ENCODE measurements at regions not wholly inside any gene's neighbourhood (a gene's known extent, or its start where the extent isn't known, plus 50 kb on each side); places are given as distances from the start of the nearest gene placed in this dataset.

DNA sequence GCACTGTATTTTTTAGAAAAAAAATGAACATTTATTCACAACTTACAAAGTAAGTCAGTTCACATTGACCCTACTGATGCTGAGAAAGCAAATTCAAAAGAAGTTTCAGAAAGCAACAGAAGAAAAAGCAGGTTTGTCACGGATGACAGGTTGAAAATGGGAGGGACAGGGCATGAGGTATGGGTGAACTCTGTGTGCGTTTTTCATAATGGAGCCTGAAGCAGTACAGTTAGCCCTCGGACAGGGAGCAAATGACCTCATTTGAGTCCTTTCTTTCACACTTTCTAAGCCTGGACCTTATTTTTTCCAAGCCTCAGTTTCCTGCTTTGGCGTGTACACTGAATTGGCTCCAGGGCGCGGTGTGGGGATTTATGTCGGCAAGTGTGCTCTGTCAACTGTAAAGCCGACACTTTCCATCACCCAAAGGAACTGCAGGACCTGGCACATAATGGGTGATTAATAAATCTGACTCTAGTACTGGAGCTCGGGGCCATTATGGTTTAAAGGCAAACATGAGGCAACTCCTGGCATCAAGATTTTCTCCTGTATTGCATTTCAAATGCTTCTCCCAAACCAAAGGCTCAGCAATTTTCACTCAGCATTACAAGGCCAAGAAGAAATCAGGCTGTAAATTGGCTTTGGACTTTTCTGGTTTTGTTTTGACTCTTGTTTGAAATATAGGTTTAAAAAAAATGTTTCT lies 345.5 kb upstream of the DUSP10 start:
- TF ChIP-seq, protein P1, sequence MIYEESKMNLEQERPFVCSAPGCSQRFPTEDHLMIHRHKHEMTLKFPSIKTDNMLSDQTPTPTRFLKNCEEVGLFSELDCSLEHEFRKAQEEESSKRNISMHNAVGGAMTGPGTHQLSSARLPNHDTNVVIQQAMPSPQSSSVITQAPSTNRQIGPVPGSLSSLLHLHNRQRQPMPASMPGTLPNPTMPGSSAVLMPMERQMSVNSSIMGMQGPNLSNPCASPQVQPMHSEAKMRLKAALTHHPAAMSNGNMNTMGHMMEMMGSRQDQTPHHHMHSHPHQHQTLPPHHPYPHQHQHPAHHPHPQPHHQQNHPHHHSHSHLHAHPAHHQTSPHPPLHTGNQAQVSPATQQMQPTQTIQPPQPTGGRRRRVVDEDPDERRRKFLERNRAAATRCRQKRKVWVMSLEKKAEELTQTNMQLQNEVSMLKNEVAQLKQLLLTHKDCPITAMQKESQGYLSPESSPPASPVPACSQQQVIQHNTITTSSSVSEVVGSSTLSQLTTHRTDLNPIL (CRISPR knock-in tag; IDR thresholded peaks at IDR 0.05; ENCODE audit: low read depth), result no peak
- TF ChIP-seq TCF4 (CRISPR knock-in tag; IDR thresholded peaks at IDR 0.05; ENCODE audit: borderline replicate concordance) (no peak), ZNF565 (CRISPR knock-in tag; conservative IDR thresholded peaks at IDR 0.05; ENCODE audit: low read depth) (no peak), RARB (CRISPR knock-in tag; IDR thresholded peaks at IDR 0.05) (no peak), ZNF8 (CRISPR knock-in tag; IDR thresholded peaks at IDR 0.05) (no peak), BACH2 (CRISPR knock-in tag; IDR thresholded peaks at IDR 0.05; ENCODE audit: borderline replicate concordance) (no peak), ZNF70 (CRISPR knock-in tag; IDR thresholded peaks at IDR 0.05) (no peak), GLIS3 (CRISPR knock-in tag; IDR thresholded peaks at IDR 0.05) (no peak), ESRRG (CRISPR knock-in tag; IDR thresholded peaks at IDR 0.05) (no peak), OSR1 (CRISPR knock-in tag; IDR thresholded peaks at IDR 0.05) (no peak), ZC3H10 (CRISPR knock-in tag; IDR thresholded peaks at IDR 0.05) (no peak), TOX (CRISPR knock-in tag; IDR thresholded peaks at IDR 0.05; ENCODE audit: borderline replicate concordance) (no peak), ISL1 (CRISPR knock-in tag; IDR thresholded peaks at IDR 0.05) (no peak), ARNTL (CRISPR knock-in tag; IDR thresholded peaks at IDR 0.05; ENCODE audit: borderline replicate concordance, low read depth) (no peak), ZFP3 (CRISPR knock-in tag; IDR thresholded peaks at IDR 0.05) (no peak), SNAI2 (CRISPR knock-in tag; IDR thresholded peaks at IDR 0.05) (no peak), CSDC2 (CRISPR knock-in tag; IDR thresholded peaks at IDR 0.05) (no peak)
- TF ChIP-seq, protein P2, sequence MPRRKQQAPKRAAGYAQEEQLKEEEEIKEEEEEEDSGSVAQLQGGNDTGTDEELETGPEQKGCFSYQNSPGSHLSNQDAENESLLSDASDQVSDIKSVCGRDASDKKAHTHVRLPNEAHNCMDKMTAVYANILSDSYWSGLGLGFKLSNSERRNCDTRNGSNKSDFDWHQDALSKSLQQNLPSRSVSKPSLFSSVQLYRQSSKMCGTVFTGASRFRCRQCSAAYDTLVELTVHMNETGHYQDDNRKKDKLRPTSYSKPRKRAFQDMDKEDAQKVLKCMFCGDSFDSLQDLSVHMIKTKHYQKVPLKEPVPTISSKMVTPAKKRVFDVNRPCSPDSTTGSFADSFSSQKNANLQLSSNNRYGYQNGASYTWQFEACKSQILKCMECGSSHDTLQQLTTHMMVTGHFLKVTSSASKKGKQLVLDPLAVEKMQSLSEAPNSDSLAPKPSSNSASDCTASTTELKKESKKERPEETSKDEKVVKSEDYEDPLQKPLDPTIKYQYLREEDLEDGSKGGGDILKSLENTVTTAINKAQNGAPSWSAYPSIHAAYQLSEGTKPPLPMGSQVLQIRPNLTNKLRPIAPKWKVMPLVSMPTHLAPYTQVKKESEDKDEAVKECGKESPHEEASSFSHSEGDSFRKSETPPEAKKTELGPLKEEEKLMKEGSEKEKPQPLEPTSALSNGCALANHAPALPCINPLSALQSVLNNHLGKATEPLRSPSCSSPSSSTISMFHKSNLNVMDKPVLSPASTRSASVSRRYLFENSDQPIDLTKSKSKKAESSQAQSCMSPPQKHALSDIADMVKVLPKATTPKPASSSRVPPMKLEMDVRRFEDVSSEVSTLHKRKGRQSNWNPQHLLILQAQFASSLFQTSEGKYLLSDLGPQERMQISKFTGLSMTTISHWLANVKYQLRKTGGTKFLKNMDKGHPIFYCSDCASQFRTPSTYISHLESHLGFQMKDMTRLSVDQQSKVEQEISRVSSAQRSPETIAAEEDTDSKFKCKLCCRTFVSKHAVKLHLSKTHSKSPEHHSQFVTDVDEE (CRISPR knock-in tag; IDR thresholded peaks at IDR 0.05), result no peak
- TF ChIP-seq, protein P3, sequence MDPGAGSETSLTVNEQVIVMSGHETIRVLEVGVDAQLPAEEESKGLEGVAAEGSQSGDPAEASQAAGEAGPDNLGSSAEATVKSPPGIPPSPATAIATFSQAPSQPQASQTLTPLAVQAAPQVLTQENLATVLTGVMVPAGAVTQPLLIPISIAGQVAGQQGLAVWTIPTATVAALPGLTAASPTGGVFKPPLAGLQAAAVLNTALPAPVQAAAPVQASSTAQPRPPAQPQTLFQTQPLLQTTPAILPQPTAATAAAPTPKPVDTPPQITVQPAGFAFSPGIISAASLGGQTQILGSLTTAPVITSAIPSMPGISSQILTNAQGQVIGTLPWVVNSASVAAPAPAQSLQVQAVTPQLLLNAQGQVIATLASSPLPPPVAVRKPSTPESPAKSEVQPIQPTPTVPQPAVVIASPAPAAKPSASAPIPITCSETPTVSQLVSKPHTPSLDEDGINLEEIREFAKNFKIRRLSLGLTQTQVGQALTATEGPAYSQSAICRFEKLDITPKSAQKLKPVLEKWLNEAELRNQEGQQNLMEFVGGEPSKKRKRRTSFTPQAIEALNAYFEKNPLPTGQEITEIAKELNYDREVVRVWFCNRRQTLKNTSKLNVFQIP (CRISPR knock-in tag; IDR thresholded peaks at IDR 0.05; ENCODE audit: borderline replicate concordance, low read depth), result no peak
- TF ChIP-seq, protein P4, sequence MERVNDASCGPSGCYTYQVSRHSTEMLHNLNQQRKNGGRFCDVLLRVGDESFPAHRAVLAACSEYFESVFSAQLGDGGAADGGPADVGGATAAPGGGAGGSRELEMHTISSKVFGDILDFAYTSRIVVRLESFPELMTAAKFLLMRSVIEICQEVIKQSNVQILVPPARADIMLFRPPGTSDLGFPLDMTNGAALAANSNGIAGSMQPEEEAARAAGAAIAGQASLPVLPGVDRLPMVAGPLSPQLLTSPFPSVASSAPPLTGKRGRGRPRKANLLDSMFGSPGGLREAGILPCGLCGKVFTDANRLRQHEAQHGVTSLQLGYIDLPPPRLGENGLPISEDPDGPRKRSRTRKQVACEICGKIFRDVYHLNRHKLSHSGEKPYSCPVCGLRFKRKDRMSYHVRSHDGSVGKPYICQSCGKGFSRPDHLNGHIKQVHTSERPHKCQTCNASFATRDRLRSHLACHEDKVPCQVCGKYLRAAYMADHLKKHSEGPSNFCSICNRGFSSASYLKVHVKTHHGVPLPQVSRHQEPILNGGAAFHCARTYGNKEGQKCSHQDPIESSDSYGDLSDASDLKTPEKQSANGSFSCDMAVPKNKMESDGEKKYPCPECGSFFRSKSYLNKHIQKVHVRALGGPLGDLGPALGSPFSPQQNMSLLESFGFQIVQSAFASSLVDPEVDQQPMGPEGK (CRISPR knock-in tag; IDR thresholded peaks at IDR 0.05; ENCODE audit: borderline replicate concordance), result no peak
- ATAC-seq, result no peak

DNA sequence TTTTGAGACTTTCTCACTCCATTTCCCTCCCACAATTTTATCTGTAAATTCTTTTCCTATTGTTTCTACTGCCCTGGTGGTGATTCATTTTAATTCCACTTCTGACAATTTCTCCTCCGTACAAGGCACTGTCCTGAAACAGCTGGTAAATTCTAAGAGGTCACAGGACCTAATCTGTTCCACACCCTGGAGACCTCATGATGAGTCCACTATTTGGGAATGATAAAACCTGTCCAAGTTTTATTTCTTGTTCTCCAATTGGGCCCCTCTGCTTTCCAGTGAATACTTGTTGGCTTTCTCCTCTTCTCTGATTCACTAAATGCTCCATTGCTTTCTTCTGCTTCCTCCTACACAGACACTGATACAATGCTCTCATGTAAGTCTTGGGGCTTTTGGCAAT lies 343.1 kb upstream of the DUSP10 start:
- ATAC-seq, result no peak
- TF ChIP-seq TCF4 (CRISPR knock-in tag; IDR thresholded peaks at IDR 0.05; ENCODE audit: borderline replicate concordance) (no peak), GLIS3 (CRISPR knock-in tag; IDR thresholded peaks at IDR 0.05) (no peak), ZNF70 (CRISPR knock-in tag; IDR thresholded peaks at IDR 0.05) (no peak), ARNTL (CRISPR knock-in tag; IDR thresholded peaks at IDR 0.05; ENCODE audit: borderline replicate concordance, low read depth) (no peak), SNAI2 (CRISPR knock-in tag; IDR thresholded peaks at IDR 0.05) (no peak), ZFP30 (CRISPR knock-in tag; IDR thresholded peaks at IDR 0.05) (no peak), ISL1 (CRISPR knock-in tag; IDR thresholded peaks at IDR 0.05) (no peak), TOX (CRISPR knock-in tag; IDR thresholded peaks at IDR 0.05; ENCODE audit: borderline replicate concordance) (no peak), ZC3H10 (CRISPR knock-in tag; IDR thresholded peaks at IDR 0.05) (no peak), CSDC2 (CRISPR knock-in tag; IDR thresholded peaks at IDR 0.05) (no peak), BACH2 (CRISPR knock-in tag; IDR thresholded peaks at IDR 0.05; ENCODE audit: borderline replicate concordance) (no peak)
- TF ChIP-seq, protein P5, sequence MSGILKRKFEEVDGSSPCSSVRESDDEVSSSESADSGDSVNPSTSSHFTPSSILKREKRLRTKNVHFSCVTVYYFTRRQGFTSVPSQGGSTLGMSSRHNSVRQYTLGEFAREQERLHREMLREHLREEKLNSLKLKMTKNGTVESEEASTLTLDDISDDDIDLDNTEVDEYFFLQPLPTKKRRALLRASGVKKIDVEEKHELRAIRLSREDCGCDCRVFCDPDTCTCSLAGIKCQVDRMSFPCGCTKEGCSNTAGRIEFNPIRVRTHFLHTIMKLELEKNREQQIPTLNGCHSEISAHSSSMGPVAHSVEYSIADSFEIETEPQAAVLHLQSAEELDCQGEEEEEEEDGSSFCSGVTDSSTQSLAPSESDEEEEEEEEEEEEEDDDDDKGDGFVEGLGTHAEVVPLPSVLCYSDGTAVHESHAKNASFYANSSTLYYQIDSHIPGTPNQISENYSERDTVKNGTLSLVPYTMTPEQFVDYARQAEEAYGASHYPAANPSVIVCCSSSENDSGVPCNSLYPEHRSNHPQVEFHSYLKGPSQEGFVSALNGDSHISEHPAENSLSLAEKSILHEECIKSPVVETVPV (CRISPR knock-in tag; IDR thresholded peaks at IDR 0.05), result no peak
- TF ChIP-seq, protein P3 (CRISPR knock-in tag; IDR thresholded peaks at IDR 0.05; ENCODE audit: borderline replicate concordance, low read depth), result no peak
- TF ChIP-seq, protein P4 (CRISPR knock-in tag; IDR thresholded peaks at IDR 0.05; ENCODE audit: borderline replicate concordance), result no peak
- TF ChIP-seq, protein P2 (CRISPR knock-in tag; IDR thresholded peaks at IDR 0.05), result no peak

All from SK-N-SH treated with all-trans-retinoic acid at 6 μM for 48 hours (cell line).